ENCODE measurements at regions not wholly inside any gene's neighbourhood (a gene's known extent, or its start where the extent isn't known, plus 50 kb on each side); places are given as distances from the start of the nearest gene placed in this dataset.

DNA sequence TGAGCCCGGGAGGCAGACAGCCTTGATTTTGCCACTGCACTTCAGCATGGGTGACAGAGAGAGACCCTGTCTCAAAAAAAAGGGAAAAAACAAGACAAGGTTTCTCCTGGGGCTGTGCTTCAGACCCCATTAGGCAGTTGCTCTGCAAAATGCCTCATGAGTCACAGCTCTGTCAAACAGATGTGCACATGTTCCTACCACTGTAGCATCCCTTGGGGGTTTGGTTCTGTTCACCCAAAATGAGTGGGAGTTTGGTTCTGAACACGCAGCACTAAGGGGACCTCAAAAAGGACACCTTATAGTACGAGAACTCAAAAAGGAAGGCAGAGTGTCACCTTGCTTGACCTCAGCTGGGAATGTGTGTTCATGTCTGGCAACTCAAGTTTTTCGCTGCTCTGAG, 134.9 kb downstream of the RPIA start:
- no peak for TF ChIP-seq EZH2phosphoT487 (IDR thresholded peaks at IDR 0.05; ENCODE audit: borderline replicate concordance, low read length)
- TF ChIP-seq CTCF (IDR thresholded peaks at IDR 0.05; ENCODE audit: low read depth, low read length, poor library complexity, severe bottlenecking), result no peak

All from DOHH2 (cell line).